A172 (cell line): ENCODE measurements at regions not wholly inside any gene's neighbourhood (a gene's known extent, or its start where the extent isn't known, plus 50 kb on each side); places are given as distances from the start of the nearest gene placed in this dataset.

Experiments
- DNase-seq: peaks from one replicate; pipeline ENCODE4 v3.0.0-alpha.2; 2015; ENCODE audit warnings: low spot score

GRCh38 chr16:86771506-86772460 lies 193.4 kb downstream of the FOXL1 start:
- peak; percentile 90 for DNase-seq

GRCh38 chr16:86772671-86773353 lies 194.5 kb downstream of the FOXL1 start:
- DNase-seq, result peak; percentile 98

DNA sequence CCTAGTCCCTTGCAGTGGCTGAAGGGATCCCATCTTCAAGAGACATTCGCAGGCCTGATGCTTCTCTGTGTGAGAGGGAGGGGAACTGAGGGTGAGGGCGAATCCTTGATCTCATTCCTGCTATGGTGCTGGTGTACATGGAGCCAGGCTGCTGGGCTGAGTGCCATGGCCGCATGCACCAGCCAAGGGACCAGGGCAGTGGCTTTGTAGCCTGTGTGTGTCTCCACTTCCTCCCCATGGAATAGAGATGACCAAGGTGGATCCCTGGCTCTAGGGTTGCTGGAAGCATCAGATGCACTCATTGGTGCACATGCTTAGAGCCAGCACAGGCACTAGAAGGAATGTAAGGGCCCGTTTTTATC lies 195.0 kb downstream of the FOXL1 start:
- no peak for DNase-seq

GRCh38 chr16:86774931-86775330 lies 196.6 kb downstream of the FOXL1 start:
- DNase-seq, result no peak

- DNase-seq, result peak; percentile 52
Observed at GRCh38 chr16:86775511-86775921, 197.2 kb downstream of the FOXL1 start.

GRCh38 chr16:86777381-86777946 lies 199.1 kb downstream of the FOXL1 start:
- no peak for DNase-seq

DNA sequence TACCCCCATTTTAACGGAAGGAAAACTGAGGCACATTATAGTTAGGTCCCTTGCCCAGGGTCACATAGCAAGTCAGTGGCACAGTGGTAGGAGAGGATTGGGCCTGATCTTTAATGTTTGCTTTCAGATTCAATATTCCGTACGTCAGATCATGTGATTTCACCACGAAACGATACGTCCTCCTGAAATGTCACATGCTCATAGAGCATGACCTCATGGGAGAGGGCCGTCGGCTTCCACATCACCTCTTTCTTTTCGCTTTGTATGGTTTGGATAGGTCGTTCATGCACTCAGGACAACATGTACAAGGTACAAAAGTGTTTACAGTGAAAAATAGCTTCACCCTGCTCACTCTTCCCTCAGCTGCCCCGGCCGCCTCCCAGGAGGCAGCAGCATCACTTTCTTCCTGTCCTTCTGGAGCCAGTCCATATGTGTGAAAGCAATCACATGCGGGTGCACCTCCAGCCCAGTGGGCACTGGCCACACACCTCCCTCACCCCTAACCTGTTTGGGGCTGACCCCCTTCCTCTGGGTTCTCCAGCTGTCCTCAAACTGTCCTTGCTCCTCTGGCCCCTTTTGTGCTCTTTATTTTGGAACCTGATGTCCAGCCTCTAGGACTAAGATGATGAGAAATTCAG lies 199.9 kb downstream of the FOXL1 start:
- DNase-seq, result no peak

GRCh38 chr16:86778978-86779377 lies 200.6 kb downstream of the FOXL1 start:
- DNase-seq, result no peak

DNA sequence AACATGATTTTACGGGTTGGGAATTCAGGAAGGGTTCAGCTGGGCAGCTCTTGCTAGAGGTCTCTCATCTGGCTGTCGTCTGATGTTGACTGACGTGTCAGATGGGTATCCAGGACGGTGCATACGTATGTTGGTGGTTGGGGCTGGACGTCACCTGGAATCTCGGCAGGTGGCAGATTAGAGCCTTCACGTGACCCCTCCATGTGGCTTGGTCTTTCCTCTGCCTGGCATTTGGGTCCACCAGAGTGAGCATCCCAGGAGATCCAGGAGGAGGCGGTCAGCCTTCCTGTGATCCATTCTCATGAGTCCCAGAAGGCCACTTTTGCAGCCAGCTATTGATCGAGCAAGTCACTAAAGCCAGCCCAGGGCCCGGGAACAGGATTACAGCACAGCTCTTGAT lies 202.7 kb downstream of the FOXL1 start:
- no peak for DNase-seq

DNA sequence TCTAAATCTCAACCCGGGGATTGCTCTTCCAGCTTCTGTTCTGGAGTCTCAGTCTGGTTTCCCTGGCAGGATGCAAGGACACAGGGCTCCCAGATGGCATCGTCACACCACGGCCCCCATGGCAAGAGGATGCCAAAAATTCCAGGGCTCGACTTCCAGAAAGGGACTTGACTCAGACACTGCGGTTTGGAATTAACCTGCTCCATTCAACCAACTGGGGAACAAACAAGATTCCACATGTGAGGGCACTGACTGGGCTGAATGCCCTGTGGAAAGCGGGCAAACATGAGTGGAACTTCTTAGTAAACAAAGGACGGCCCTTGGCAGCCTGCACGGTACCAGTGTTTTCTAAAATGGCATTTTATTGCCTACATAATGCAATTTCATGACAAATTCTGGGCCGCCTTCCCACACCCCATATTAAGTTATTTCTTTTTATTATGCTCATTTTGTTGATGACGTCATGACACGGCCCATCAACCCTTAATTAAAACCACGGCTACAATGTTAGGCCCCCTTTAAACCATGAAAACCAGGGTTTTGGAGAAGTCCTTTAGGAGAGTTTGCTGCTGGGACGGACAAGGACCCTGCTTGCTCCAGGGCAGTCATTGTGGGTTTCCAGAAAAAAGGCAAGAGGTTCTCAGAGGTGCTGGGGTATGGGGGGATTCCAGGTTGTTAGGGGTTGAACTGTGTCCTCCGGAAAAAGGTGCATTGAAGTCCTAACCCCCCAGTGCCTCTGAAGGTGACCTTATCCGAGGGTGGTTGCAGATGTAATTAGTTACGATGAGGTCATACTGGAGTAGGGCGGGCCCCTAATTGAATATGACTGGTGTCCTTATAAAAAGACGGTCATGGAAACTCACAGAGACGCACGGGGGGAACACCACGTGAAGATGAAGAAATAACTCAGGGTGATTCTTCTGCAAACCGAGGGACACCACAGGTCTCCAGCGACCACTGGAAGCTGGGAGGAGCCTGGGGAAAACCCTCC lies 205.6 kb downstream of the FOXL1 start:
- peak; percentile 65 for DNase-seq

- DNase-seq, result no peak
Observed at GRCh38 chr16:86786338-86786737, 208.0 kb downstream of the FOXL1 start.

DNA sequence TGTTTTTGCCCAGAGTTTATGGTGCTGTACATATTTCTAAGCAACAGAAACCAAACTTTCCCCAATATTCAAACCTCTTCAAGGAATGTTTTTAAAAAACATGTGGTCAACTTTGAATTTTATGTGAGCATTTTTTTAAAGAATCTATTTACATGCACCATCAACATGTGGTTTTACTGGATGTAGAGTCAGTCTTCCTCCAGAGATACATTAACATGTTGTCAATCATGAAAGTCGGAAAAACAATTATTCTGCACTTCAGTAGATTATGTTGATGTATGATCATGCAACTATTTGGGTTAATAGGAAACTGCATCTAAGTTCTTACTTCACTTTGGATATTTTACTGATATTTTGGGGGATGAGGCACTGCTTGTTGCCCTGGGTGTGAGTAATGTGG lies 208.6 kb downstream of the FOXL1 start:
- DNase-seq, result no peak

DNA sequence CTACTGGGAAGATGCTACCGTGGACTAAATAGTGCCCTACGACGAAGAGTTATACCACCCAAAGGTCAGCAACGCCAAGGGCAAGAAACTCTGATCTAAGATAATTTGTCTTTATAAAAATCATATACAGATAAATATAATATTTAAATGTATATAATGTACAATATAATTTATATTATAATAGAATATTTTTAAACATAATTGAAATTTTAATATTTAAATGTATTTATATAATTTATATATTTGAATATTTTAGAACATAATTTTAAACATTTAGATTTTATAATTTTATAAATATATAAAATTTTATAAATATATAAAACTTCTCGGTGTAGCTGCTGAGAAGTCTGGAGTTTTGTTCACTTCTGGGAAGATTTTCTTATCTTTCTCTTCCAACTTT lies 209.2 kb downstream of the FOXL1 start:
- no peak for DNase-seq

- no peak for DNase-seq
Observed at GRCh38 chr16:86789621-86790051, 211.3 kb downstream of the FOXL1 start.

DNA sequence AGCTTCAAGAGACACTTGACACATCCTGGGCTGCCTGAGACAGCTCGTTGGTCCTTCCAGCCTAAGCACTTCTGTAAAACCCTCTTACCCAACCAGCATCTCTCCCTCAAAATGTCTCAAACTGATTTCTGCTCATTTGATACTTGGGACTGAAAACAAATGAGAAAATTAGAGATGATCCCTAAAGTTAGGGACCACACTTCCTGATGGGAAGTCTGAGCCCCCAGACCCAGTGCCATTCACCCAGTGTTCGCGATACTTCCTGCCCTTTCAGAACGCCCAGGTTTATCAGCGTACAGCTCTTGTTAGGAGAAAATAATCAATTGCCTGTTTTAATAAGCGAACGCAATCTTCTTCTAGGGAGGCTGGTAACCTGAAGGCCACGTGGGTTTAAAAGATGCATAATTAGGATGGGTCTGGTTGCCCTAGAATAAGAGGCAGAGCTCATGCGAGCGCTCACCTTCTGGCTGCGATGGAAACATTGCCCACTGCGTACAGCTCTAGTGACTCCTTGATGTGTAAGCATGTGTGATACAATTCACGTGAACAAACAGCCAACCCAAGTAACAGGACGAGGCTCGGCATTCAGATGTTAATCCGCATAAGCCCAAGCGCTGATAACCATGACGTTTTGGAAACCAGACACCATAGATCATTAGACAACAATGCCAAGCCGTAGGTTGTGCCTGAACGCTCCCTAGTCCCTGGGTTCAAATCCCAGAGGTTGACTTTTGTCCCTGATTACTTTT lies 213.1 kb downstream of the FOXL1 start:
- no peak for DNase-seq

- no peak for DNase-seq
Observed at GRCh38 chr16:86794216-86794864, 216.0 kb downstream of the FOXL1 start.

- no peak for DNase-seq
Observed at GRCh38 chr16:86797700-86798099, 219.4 kb downstream of the FOXL1 start.

GRCh38 chr16:86798247-86799041 lies 220.1 kb downstream of the FOXL1 start:
- DNase-seq, result peak; percentile 17

DNA sequence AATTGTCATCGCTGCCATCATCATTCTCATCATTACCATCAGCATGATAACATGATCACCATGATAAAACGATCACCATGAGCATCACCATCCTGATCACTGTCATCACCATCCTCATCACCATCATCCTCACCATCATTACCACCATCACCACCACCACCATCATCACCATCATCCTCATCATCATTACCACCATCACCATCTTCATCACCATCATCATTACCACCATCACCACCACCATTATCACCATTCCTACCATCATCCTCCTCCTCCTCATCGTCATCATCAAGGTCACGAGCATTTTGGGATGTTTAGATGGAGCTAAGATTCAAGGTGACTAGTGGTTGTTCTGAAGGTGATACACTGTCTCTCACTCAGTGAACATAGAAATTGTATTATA lies 221.0 kb downstream of the FOXL1 start:
- no peak for DNase-seq
